ENCODE measurements at regions not wholly inside any gene's neighbourhood (a gene's known extent, or its start where the extent isn't known, plus 50 kb on each side); places are given as distances from the start of the nearest gene placed in this dataset.

DNA sequence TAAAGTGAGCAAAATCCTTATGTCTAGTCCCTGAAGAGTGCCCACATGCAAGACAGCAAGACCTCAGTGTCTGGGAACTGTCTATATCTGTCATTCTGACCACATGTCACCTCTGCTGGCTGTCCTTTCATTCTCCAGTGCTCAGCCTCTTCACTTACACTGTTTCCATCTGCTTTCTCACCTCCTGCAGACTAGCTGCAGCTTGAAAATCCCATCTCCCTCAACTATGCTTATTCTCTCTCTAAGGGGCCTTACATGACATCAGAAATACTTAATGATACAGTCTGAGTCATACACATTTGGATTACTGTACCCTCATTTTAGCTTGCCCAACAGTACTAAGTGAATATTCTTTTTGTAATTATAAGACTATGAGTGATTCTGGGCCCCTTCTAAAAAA is 587.8 kb downstream of the EPM2A start:
- TF ChIP-seq, protein P1, sequence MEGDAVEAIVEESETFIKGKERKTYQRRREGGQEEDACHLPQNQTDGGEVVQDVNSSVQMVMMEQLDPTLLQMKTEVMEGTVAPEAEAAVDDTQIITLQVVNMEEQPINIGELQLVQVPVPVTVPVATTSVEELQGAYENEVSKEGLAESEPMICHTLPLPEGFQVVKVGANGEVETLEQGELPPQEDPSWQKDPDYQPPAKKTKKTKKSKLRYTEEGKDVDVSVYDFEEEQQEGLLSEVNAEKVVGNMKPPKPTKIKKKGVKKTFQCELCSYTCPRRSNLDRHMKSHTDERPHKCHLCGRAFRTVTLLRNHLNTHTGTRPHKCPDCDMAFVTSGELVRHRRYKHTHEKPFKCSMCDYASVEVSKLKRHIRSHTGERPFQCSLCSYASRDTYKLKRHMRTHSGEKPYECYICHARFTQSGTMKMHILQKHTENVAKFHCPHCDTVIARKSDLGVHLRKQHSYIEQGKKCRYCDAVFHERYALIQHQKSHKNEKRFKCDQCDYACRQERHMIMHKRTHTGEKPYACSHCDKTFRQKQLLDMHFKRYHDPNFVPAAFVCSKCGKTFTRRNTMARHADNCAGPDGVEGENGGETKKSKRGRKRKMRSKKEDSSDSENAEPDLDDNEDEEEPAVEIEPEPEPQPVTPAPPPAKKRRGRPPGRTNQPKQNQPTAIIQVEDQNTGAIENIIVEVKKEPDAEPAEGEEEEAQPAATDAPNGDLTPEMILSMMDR (conservative IDR thresholded peaks at IDR 0.05; ENCODE audit: low read depth, low read length): no peak
- TF ChIP-seq EZH2phosphoT487 (IDR thresholded peaks at IDR 0.05; ENCODE audit: borderline replicate concordance, low read length) (no peak), EZH2 (IDR thresholded peaks at IDR 0.05; ENCODE audit: low read length, unreplicated experiment) (no peak)

All from PC-3 (cell line).